Vagina (tissue), 2 donors: ENCODE measurements at regions not wholly inside any gene's neighbourhood (a gene's known extent, or its start where the extent isn't known, plus 50 kb on each side); places are given as distances from the start of the nearest gene placed in this dataset.

Experiments
- DNase-seq, 2 donors: peaks; one replicate each; pipeline ENCODE4 v3.0.0-alpha.2; 2017; ENCODE audit errors: extremely low spot score in 2 of 2
- H3K27ac ChIP-seq: fragments of 200-600 bp; sonication (generic); one replicate; pipeline ENCODE4 v1.5.1; 2019
- H3K27me3 ChIP-seq: fragments of 200-600 bp; sonication (generic); one replicate; pipeline ENCODE4 v1.5.1; 2019
- H3K36me3 ChIP-seq, 2 donors: fragments of 200-600 bp; sonication (generic); one replicate each; pipeline ENCODE4 v1.5.1; 2017 to 2019
- H3K4me1 ChIP-seq: fragments of 200-600 bp; sonication (generic); one replicate; pipeline ENCODE4 v1.5.1; 2019
- H3K4me3 ChIP-seq, 2 donors: fragments of 200-600 bp; sonication (generic); 1 replicate in 1 of 2; 2 replicates in 1 of 2; pipeline ENCODE4 v1.5.1; 2016 to 2019
- H3K9me3 ChIP-seq: fragments of 200-600 bp; sonication (generic); one replicate; pipeline ENCODE4 v1.5.1; 2019
- POLR2A ChIP-seq, 2 donors: fragments of 450-650 bp; IDR thresholded peaks; one replicate each; pipeline ENCODE4 v1.6.1; 2017; ENCODE audit warnings: antibody characterized with exemption in 2 of 2, mild to moderate bottlenecking in 2 of 2, moderate library complexity in 2 of 2
- POLR2AphosphoS5 ChIP-seq, 2 donors: sonication (generic); formaldehyde crosslinking; IDR thresholded peaks; one replicate each; pipeline ENCODE4 v1.9.0; 2017; ENCODE audit warnings: antibody characterized with exemption in 2 of 2, mild to moderate bottlenecking in 2 of 2, low read depth in 1 of 2; ENCODE audit not compliant: insufficient read depth in 1 of 2
- intact Hi-C: fragments of 100-400 bp; cut with DNase I; formaldehyde crosslinking; loops from one replicate; pipeline ENCODE4 v1.15.1; 2023
- TF ChIP-seq, protein P1 (sequence below), 3 experiments: fragments of 450-650 bp in 2 of 3; fragments of 200-600 bp in 1 of 3; sonication (generic) in 1 of 3; IDR thresholded peaks; one replicate each; pipeline ENCODE4 v1.5.1; 2017 to 2019; ENCODE audit warnings: antibody characterized with exemption in 3 of 3, mild to moderate bottlenecking in 2 of 3, moderate library complexity in 2 of 3

DNA sequence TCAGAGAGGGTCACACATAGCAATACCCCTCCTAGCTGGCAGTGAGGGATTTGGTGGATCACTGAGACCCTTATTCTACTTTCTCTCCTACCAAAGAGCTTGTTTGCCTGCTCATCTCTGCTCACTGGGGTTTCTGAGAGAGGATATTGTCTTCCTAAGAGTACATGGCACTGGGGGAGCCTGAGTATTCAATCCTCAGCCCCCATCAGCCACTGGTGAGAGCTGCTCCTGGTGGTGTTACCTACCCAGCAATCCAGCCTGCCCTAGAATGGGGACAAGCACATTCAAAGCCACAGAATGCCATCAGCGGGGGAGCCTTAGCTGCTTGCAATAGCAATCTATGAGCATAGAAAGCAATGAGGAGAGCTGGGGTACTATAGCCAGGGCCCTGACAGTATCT, 281.1 kb downstream of the WDR11 start:
- intact Hi-C loops = no loop called here
- H3K27ac ChIP-seq = no peak overlapping the region

DNA sequence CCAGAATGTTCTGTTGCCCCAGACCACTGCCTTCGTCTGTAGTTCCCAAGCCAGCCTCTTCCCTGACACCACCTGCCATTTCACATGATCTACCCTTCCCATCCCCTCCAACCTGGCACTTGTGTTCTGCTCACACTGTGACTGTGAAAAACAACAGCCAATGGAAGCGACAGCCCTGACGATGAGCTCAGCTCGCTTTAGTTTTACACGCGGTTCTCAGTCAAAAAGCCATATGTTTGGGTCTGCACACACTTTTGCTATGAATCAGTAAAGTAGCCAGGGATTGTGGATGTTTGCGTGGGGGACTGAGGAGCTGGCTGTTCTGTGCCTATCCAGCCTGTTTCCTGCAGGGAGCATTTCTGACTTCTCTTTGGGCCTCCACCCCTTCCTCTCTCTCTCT, 282.7 kb downstream of the WDR11 start:
- TF ChIP-seq POLR2AphosphoS5 (IDR thresholded peaks at IDR 0.05; ENCODE audit: insufficient read depth in 1 of 2, low read depth in 1 of 2) = no peak
- TF ChIP-seq, protein P1, sequence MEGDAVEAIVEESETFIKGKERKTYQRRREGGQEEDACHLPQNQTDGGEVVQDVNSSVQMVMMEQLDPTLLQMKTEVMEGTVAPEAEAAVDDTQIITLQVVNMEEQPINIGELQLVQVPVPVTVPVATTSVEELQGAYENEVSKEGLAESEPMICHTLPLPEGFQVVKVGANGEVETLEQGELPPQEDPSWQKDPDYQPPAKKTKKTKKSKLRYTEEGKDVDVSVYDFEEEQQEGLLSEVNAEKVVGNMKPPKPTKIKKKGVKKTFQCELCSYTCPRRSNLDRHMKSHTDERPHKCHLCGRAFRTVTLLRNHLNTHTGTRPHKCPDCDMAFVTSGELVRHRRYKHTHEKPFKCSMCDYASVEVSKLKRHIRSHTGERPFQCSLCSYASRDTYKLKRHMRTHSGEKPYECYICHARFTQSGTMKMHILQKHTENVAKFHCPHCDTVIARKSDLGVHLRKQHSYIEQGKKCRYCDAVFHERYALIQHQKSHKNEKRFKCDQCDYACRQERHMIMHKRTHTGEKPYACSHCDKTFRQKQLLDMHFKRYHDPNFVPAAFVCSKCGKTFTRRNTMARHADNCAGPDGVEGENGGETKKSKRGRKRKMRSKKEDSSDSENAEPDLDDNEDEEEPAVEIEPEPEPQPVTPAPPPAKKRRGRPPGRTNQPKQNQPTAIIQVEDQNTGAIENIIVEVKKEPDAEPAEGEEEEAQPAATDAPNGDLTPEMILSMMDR (IDR thresholded peaks at IDR 0.05) = no peak
- no peak for TF ChIP-seq POLR2A (IDR thresholded peaks at IDR 0.05)
- intact Hi-C loops = no loop called here
- no peaks in the 10 kb centered on the region for H3K27me3 ChIP-seq
- H3K9me3 ChIP-seq = no peaks in the 10 kb centered on the region
- H3K4me3 ChIP-seq = no peak overlapping the region
- no peak overlapping the region for H3K27ac ChIP-seq
- no peak for DNase-seq
- no peaks in the 10 kb centered on the region for H3K36me3 ChIP-seq
- peaks cover 23% of the 10 kb centered on the region for H3K4me1 ChIP-seq

More for the DNA sequence above, 281.1 kb downstream of the WDR11 start:
- H3K36me3 ChIP-seq = no peaks in the 10 kb centered on the region
- H3K4me1 ChIP-seq = peaks cover 15% of the 10 kb centered on the region
- no peaks in the 10 kb centered on the region for H3K9me3 ChIP-seq
- TF ChIP-seq, protein P1 (IDR thresholded peaks at IDR 0.05) = no peak
- TF ChIP-seq POLR2A (IDR thresholded peaks at IDR 0.05) (no peak), POLR2AphosphoS5 (IDR thresholded peaks at IDR 0.05; ENCODE audit: insufficient read depth in 1 of 2, low read depth in 1 of 2) (no peak)
- no peak for DNase-seq
- no peak overlapping the region for H3K4me3 ChIP-seq
- H3K27me3 ChIP-seq = no peaks in the 10 kb centered on the region

DNA sequence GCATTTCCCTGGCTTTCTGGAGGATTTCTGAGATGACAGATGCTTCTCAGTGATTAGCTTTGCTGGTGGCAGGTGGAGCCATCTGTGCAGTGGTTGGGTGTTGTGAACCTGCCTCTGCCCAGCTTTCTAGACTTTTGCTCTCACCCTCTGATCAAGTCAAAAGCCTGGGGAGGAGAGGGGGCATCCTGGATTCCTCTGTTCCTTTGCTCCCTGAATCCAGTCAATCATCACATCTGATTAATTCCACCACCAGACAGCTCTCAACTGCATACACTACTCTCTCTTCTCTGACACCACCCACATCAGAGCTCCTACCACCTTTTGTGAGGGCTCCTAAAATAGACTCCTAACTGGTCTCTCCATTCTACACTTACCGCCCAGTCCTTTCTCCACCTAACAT, 283.5 kb downstream of the WDR11 start:
- Histone ChIP-seq H3K36me3 (no peaks in the 10 kb centered on the region), H3K27ac (no peak overlapping the region), H3K9me3 (no peaks in the 10 kb centered on the region), H3K27me3 (no peaks in the 10 kb centered on the region), H3K4me1 (peaks cover 23% of the 10 kb centered on the region), H3K4me3 (no peak overlapping the region)
- DNase-seq = no peak
- intact Hi-C loops = no loop called here
- TF ChIP-seq POLR2A (IDR thresholded peaks at IDR 0.05) (no peak), POLR2AphosphoS5 (IDR thresholded peaks at IDR 0.05; ENCODE audit: insufficient read depth in 1 of 2, low read depth in 1 of 2) (no peak)
- TF ChIP-seq, protein P1 (IDR thresholded peaks at IDR 0.05) = no peak

DNA sequence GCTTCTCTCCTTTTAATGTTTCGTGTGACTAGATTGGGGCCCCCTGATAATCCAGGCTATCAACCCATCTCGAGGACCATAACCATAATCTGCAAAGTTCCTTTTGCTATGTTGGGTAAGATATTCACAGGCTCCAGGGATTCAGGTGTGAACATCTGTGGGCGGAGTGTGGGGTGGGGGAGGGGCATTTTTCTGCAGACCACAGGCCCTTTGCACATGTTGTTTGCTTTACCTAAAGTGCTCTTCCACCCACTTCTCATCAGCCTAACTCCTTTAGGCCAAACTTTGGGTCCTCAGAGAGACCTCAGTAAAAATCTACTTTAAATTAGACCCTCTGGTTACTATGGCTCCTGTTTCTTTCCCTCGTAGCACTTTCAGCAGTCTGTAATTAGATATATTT, 284.4 kb downstream of the WDR11 start:
- Histone ChIP-seq H3K27ac (no peak overlapping the region), H3K27me3 (no peaks in the 10 kb centered on the region), H3K36me3 (no peaks in the 10 kb centered on the region), H3K9me3 (no peaks in the 10 kb centered on the region), H3K4me1 (peaks cover 23% of the 10 kb centered on the region), H3K4me3 (no peak overlapping the region)
- TF ChIP-seq POLR2AphosphoS5 (IDR thresholded peaks at IDR 0.05; ENCODE audit: insufficient read depth in 1 of 2, low read depth in 1 of 2) = no peak
- DNase-seq = no peak
- intact Hi-C loops = no loop called here

DNA sequence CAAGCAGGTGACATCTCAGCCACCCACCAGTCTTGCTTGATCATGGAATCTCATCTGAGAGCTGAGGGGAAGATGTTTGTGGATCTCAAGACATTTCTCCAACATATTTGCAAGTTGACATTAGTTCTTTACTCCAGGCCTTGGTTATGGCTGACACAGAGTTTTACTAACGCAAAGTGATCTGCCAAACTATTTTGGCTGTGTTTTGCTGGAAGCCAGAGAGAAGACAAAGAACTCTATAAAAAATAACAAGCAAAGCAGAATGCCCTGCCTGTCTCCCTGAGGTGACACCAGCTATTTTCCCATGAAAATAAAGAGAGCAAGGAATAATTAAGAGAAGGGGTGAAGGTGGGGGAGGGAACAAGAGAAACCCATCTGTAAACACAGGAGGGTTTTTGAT, 286.4 kb downstream of the WDR11 start:
- no peak for DNase-seq
- intact Hi-C loops = no loop called here
- H3K27me3 ChIP-seq = no peaks in the 10 kb centered on the region

More for the DNA sequence above, 286.4 kb downstream of the WDR11 start:
- Histone ChIP-seq H3K36me3 (no peaks in the 10 kb centered on the region), H3K4me3 (no peak overlapping the region), H3K4me1 (peaks cover 23% of the 10 kb centered on the region), H3K27ac (no peak overlapping the region), H3K9me3 (no peaks in the 10 kb centered on the region)
- TF ChIP-seq, protein P1 (IDR thresholded peaks at IDR 0.05) = no peak
- TF ChIP-seq POLR2A (IDR thresholded peaks at IDR 0.05) (no peak), POLR2AphosphoS5 (IDR thresholded peaks at IDR 0.05; ENCODE audit: insufficient read depth in 1 of 2, low read depth in 1 of 2) (no peak)
